ENCODE measurements at regions not wholly inside any gene's neighbourhood (a gene's known extent, or its start where the extent isn't known, plus 50 kb on each side); places are given as distances from the start of the nearest gene placed in this dataset.
"Not testable (repeated sequence)": the region's sequence is repeated elsewhere in the genome, so short reads cannot be mapped to it uniquely, and the experiment has no call there.

DNA sequence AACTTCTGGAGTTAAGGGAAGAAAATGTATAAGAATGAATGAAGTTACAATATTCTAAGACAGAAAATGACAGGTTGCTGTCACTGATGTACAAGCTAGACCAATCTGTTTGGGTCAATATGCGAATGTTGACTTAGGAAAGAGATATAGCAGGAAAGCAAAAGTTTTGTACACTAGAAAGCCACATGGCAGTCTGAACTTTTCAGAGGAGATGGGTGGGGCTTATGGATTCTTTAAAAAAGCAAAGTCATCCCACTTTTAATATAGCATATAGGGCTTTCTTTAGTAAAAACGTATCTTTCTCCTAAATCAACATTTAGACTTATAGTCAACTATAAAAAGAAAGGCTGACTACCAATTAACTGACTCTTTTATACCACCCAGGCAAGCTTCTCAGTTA, 381.2 kb downstream of the PTPRC start:
- POLR2A ChIA-PET (ENCODE audit: low non-redundant PET), result no interaction called here
- H3K27ac ChIP-seq, result no peak overlapping the region
- CTCF ChIA-PET, result no interaction called here
- no peak for TF ChIP-seq CTCF (conservative IDR thresholded peaks at IDR 0.05; ENCODE audit: low read depth)
- DNase-seq (ENCODE audit: low spot score), result no peak

GRCh38 chr1:199020904-199021303, 382.1 kb downstream of the PTPRC start:
- TF ChIP-seq CTCF (conservative IDR thresholded peaks at IDR 0.05; ENCODE audit: low read depth), result no peak
- H3K27ac ChIP-seq, result no peak overlapping the region
- no peak for DNase-seq (ENCODE audit: low spot score)
- ChIA-PET POLR2A (ENCODE audit: low non-redundant PET) (no interaction called here), CTCF (interaction anchor here (0.6 kb wide), 1 partner anchor 37 kb away, joined by 5 read pairs; no protein-coding TSS in a partner anchor)

DNA sequence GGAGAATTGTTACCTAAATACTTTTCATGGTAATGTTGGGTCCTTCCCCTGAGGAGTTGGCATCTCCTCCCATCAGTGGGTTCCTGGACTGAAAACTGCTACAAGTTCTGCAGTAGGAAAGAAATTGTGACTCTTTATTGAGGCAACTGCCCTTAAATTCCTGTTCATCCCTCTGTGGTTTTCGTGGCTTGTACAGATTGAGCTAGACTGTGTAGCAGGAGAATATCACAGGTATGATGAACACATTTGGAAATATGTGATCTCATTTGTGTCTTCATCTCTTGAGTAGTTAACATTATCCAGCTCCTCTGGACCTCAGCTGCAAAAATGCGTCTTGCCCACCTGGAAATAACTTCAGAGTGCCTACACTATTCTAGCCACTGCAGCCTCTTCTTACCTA, 390.6 kb downstream of the PTPRC start:
- no peak overlapping the region for H3K27ac ChIP-seq
- POLR2A ChIA-PET (ENCODE audit: low non-redundant PET), result no interaction called here
- CTCF ChIA-PET, result no interaction called here
- DNase-seq (ENCODE audit: low spot score), result no peak
- TF ChIP-seq CTCF (conservative IDR thresholded peaks at IDR 0.05; ENCODE audit: low read depth), result no peak

DNA sequence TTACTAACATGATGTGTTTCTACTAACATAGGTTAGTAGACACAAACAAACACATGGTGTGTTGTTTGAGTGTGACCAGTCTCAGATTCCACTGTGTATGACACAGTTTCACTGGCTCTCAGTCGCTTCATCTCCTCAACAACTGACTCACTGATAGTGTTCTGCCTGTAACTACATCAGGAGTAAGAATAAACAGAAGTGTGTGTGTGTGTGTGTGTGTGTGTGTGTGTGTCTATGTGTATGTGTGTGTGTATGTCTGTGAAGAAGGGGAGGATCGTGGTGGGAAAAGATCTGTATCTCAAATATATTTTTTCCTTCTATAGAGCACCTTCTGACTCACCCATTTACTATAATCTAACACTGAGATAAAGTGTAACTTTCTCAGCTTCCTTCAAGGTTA, 391.0 kb downstream of the PTPRC start:
- CTCF ChIA-PET, result interaction anchor here (0.7 kb wide), 1 partner anchor 16 kb away, joined by 4 read pairs; no protein-coding TSS in a partner anchor
- H3K27ac ChIP-seq, result no peak overlapping the region
- DNase-seq (ENCODE audit: low spot score), result no peak
- TF ChIP-seq CTCF (conservative IDR thresholded peaks at IDR 0.05; ENCODE audit: low read depth), result no peak
- POLR2A ChIA-PET (ENCODE audit: low non-redundant PET), result no interaction called here

GRCh38 chr1:199030541-199030940, 391.7 kb downstream of the PTPRC start:
- DNase-seq (ENCODE audit: low spot score); POLR2A ChIA-PET (ENCODE audit: low non-redundant PET); H3K27ac ChIP-seq: not testable (repeated sequence)
- CTCF ChIA-PET, result interaction anchor here (0.6 to 0.7 kb wide), 2 partner anchors 17 to 57 kb away, joined by 3 to 4 read pairs; no protein-coding TSS in a partner anchor

DNA sequence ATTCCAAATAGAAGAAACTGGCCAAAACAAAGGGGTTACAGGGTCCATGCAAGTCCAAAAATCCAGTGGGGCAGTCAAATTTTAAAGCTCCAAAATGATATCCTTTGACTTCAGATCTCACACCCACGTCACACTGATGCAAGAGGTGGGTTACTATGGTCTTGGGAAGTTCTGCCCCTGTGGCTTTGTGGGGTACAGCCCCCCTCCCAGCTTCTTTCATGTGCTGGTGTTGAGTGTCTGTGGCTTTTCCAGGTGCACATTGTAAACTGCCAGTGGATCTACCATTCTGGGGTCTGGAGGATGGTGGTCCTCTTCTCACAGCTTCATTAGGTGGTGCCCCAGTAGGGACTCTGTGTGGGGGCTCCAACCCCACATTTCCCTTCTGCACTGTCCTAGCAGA, 392.3 kb downstream of the PTPRC start:
- DNase-seq (ENCODE audit: low spot score); POLR2A ChIA-PET (ENCODE audit: low non-redundant PET); H3K27ac ChIP-seq; CTCF ChIA-PET: not testable (repeated sequence)

GRCh38 chr1:199032479-199032878, 393.6 kb downstream of the PTPRC start:
- CTCF ChIA-PET; POLR2A ChIA-PET (ENCODE audit: low non-redundant PET); DNase-seq (ENCODE audit: low spot score); H3K27ac ChIP-seq: not testable (repeated sequence)

DNA sequence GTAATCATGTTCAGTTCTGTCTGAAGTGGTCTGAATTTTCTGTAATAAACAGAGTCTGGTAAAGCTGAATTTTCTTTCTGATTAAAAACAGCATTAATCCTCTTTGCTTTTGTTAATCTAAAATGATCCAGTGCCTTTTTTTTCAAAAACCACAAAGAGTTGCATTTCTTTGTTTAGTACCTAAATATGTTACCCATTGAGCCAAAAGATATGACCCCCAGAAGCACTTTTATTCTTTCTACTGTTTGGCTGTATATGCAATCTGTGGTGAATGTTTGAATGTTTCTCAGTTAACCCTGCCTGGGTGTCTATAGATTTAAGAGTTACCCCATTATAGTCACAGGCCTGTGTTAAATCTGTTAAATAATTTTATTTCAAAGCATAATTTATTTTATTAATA, 394.8 kb downstream of the PTPRC start:
- DNase-seq (ENCODE audit: low spot score), result no peak
- ChIA-PET POLR2A (ENCODE audit: low non-redundant PET) (no interaction called here), CTCF (interaction anchor here (0.7 kb wide), 1 partner anchor 16 kb away, joined by 3 read pairs; no protein-coding TSS in a partner anchor)
- no peak overlapping the region for H3K27ac ChIP-seq
- no peak for TF ChIP-seq CTCF (conservative IDR thresholded peaks at IDR 0.05; ENCODE audit: low read depth)
